HG03354 (cell line): ENCODE measurements at regions not wholly inside any gene's neighbourhood (a gene's known extent, or its start where the extent isn't known, plus 50 kb on each side); places are given as distances from the start of the nearest gene placed in this dataset.

Source experiments
- ATAC-seq: cut with Tn5 transposase; IDR thresholded peaks from one replicate; pipeline ENCODE4 v1.9.1; 2021; ENCODE audit warnings: mild to moderate bottlenecking; ENCODE audit not compliant: unreplicated experiment, poor library complexity, severe bottlenecking

DNA sequence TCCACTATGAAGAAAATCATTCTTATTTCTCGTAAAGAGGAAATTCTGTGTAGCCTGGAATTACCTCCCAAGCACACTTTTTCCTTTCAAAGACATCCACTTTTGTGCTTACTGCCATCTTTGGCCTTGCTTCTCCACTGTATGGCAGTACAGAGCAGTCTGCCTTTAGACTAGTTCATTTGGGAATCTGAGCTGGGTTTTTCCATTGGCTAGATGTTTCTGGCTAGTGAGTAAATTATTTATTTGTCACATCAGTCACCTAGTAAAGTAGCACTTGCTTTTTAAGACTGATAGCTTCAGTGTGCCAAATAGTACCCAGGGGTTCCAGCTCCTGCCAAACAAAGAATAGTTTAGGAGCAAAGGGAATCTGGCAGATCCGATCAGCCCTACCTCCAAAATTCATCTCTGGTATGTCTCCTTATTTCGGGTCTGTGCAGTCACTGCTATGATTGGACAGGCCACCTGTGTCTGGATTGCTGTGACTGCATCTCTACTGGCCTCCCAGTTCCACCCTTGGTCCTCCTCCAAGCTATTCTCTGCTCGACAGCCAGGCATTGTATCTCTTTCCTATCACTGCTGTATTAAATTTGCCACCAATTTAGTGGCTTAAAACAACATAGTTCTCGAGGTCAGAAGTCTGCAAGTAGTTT is 97.6 kb downstream of the NUDT12 start:
- no peak for ATAC-seq

DNA sequence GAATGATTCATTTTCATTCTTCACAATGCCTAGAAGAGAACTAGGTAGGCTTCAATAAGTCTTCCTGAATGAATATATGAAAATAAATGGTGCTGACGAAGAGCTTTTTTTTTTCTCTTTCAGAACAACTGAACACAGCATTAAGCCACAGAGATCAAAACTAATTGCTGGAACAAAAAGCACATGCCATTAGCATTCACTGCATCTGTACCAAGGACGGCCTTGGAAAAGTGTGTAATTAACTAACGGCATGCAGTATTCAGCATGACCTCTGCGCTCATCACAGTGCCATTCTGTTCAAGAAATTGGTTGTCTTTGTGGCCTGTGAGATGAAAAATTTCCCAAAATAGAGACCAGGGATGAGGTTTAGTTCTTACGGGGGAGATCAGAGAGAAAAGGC is 99.3 kb downstream of the NUDT12 start:
- ATAC-seq = no peak

DNA sequence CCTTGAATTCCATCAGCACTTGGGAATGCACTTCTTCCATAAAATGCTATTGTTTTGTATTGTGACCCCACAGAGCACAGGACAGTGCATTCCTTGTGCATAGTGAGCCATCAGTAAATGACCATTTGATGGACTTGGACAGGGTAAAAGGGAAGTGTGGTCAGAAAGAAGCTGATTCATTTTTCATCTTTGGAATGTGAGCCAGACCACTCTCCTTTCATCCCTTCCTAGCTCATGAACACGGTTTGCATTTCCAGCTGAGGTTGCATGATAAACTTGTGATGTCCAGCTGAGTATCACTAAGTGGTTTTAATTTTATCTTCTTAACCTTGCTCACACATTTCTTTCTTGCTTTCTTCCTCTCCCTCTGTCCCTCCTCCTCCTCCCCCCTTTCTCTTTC is 101.3 kb downstream of the NUDT12 start:
- no peak for ATAC-seq

DNA sequence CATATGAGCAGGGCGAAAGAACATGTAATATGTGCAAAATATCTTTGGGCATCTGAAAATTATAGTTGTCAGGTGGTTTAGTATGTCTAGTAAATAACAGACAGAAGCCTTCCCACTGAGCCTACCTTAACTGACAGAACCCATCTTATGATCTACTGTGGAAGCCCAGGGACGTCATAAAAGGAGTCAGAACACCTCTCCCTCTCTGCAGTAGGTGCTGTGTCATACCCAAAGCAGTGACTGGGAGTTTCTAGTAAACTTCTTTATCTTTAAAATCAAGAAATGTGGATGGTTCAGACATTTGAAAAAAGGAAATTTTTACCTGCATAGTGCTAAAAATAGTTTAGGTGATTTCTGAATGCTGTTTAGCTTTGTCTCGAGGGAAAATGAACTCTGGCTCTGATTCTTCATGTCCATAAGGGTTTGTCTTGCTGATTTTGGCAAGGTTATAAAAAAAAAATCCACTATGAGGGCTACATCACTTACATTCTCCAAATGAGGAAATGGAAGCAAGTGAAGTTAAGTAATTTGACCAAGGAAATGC is 104.0 kb downstream of the NUDT12 start:
- ATAC-seq = no peak

DNA sequence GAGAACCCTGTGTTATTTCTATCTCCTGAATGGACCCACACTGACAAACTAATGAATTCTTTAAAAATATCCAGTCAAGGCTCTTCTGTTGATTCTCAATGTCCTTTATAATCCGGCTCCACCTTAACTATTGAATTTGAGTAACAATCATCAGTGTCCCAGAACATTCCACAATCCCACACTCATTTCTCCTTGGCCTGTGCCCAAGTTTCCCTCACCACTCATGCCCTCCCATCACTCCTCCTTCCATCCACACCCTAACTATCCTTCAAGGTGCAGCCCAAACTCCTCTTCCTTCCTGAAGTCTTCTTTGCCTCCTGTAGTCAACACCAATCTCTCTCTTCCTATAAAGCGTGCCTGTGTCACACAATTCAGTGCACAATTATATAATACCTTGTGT is 106.1 kb downstream of the NUDT12 start:
- ATAC-seq = no peak

DNA sequence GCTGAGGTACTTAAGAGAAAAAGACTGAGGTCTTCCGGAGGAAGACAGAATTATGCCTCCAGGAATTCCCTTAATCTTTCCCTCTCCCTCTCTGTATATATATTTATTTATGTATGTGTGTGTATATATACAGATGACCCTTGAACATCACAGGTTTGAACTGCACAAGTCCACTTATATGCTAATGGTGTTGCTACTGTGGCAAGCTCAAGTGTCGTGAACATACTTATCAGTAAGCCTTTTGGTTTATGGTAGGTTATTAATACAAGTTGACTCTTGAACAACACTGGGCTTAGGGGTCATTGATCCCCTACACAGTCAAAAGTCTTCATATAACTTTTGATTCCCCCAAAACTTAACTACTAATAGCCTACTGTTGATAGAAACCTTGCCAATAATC is 106.8 kb downstream of the NUDT12 start:
- no peak for ATAC-seq

DNA sequence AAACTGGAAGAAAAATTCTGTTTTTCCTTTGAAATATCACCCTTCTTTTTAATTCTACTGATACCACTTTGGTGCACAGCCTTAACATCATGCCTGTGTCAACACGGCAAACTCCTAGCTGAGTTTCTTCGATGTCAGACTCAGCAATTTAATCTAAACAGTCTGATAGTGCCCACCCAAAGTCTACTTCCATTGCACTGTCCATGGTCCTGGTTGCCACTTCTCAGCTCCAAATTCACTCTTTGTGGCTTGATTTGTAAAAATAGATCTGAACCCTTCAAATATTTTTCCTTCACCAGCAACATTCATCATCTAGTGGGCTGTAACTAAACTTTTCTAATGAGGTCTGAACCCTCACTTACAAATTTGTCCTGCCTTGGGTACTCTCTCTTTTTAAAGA is 107.8 kb downstream of the NUDT12 start:
- no peak for ATAC-seq

DNA sequence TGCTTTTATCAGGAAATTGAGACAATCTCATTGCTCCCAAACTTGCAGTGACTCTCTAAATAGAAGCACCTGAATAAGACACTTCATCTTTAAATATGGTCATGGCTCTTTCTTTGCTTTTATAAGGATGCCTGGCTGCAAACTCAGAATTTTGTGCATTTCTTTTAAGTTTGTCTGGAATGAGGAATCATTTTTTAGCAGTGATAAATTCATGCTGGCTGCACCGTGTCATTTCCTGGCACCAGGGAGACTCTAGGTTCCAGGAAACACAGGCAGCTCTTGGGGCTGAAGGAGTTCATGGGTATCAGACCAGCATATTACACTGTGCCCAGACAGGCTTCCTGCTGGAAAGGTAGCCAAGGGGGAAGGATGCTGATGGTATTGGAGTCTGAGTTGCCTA is 109.9 kb downstream of the NUDT12 start:
- no peak for ATAC-seq

DNA sequence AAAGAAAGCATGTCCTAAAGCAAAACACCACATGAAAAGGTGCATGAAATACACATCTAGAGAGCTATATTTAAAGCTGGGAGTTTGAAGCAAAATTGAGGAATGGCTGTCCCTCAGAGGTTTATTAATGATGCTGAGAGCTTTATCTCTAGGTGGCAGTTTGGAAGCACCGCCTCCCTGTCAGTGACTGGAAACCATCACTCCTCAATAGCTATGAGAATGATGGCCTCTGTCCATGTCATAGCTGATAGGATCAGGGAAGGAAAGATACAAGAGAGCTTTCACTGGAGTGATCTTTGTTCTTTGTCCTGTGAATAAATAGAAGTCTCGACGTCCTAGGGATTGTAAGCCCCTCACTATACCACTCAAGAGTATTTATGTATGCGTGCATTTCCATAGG is 110.5 kb downstream of the NUDT12 start:
- no peak for ATAC-seq

DNA sequence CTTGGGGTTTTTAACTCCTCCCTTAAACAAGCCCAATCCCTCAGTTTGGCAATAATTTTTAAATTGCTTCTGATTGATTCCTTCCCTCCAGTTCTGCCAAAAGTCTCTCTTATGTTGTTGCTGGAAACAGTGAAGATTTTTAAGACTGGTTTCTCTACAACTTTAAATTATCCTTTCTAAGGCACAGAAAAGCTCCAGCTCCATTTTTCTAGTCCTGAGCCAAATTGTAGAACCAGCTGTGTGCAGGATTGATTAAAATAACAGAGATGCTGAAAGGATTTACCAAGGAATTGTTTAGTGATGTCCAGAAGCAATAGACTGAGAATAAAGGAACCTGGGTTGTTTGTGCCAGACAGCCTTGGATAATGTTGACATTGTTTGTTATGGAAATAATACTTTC is 111.3 kb downstream of the NUDT12 start:
- ATAC-seq = no peak

DNA sequence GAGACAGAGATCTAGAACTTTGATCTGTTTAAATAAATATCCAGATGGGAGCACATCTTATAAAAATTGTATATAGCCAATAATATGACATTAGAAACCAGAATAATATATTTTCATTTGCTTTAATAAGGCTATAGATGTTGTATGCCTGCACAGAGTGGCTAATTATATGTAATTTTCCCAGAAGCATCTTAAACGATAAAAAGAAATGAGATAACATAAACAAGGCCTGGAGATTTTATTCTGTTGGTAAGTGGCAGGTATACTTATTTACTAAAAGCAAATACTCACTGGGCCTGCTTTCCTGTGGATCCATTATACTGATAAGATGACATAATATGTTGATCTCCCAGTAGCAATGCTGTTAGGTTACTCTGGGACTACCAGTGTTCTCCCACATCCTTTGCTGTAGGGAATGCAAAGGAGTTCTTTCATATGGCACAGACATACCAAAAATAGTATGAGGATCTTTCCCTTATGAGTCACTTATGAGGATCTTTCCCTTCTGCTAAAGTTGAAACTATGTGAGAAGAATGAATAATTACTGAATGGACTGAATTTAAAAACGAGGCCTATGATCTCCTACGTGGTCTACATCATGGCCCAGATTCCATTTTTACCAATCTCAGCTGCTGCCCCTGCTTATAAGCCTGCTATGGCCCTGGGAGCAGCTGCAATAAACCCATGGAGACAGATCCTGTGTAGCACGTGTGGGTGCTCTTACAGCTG is 112.1 kb downstream of the NUDT12 start:
- ATAC-seq = no peak

DNA sequence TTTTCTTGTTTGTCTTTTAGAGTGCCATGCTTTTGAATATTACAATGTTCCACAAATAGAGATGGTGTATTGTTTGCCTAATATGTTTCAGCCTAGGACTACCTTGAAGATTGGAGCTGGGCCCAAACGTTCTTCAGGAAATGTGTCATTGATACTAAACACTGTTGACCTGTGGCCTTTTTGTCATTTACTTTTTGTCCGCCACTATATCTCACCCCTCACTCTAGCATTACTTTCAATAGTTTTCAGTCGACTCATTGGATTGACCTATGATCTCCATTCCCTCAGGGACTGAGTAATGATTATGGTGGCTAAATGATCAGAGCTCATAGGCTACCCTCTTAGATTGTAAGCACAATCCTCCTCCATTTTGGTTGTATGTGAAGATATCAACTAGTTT is 115.8 kb downstream of the NUDT12 start:
- ATAC-seq = no peak

DNA sequence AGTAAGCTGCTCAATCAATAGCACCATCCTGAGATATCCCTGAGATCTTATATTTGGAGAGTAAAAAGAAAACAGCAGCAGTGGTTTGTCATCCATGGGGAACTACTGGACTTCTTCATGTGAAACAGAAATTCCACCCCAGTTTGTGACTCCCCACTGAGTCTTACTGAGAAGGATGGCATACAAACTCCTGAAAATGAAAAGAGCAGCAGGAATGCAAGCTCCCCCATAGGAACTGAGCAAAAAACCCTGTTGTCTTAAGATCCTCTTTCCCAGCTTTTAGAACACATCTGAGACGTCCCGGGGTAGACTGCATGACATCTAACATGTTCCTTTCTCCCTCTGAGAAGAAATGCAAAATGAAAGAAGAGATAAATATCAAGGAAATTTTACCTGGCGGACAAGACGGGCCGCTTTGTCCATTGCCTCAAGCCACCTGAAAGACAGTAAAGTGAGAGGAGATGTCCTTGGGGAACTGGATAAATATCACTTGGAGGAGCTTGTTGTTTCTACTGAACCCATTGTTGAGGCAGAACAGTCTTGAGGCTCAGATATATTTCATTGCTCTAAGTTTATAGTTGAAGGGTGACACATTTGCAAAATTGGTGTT is 117.1 kb downstream of the NUDT12 start:
- ATAC-seq = no peak

DNA sequence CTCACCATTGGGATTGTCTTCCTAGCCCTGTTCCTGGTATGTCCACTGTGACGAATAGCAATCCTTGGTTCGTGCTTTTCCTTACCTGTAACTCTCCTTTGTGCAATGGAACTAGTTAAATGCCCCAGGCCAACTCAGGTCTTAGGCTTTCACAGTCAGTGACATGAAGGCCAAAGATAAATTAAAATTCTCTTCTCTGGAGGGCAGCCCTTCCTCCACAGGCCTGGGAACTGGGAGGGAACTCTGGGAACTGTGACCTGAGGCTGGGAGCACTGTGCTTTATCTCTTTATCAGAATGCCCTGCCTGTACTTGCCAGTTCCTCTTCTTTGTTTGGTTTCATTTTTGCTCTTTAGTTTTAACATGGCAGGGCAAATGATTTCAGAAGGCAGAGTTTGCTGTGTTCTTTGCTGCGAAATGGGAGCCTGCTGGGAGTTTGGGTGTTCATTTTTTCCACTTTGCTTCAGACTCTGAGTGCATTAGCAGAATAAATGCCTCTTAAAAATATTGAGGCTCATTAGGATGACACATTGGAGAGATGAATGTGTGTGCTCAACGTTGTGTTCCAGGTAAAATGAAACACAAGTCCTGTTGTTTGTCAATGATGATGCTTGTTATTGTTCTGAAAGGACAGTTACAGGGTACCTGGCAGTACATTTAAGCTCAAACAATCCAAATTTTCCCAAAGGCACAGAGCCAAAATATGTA is 118.1 kb downstream of the NUDT12 start:
- no peak for ATAC-seq

DNA sequence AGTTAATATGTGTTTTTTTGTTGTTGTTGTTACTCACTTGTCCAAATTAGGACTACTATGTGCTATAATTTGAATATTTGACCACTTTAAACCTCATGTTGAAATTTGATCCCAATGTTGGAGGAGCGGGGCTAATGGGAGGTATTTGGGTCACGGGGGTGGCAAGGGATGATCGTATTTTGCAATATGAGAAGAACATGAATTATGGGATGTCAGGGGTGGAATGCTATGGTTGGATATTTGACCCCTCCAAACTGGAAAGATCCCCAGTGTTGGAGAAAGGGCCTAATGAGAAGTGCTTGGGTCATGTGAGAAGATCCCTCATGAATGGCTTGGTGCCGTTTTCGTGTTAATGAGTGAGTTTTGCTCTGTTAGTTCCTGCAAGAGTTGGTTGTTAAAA is 119.8 kb downstream of the NUDT12 start:
- ATAC-seq = no peak

DNA sequence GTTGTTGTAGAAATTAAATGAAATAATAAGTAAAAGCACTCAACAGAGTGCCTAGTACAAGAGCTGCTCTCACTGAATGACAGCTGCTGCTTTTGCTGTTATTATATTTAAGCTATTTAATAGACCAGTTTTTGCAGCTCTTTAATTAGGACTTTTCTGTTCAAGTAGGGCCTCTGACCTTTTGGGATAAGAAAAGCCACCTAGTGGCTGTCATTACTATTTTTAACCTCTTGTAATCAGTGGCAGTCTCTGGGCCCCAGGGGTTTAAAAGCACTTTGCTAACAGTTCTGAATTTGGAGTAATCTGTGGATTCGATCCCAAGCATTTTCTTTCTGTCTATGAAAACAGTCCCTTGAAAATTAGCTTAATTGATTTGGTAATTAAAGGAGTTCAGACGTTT is 121.1 kb downstream of the NUDT12 start:
- ATAC-seq = no peak

DNA sequence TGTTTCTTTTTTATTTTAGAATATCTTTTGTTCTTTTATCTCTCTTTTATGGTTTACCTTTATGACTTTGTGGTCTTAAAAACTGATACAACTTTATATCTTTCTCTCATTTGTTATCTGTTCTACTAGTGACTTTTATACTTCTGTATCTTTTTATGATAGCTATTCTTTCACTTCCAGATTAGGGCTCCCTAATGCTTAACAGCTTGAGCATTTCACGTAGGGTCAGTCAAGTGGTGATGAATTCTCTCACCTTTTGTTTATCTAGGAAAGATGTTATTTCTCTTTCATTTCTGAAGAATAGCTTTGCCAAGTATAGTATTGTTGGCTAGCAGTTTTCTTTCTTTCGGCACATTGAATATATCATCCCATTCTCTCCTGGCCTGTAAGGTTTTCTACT is 123.6 kb downstream of the NUDT12 start:
- no peak for ATAC-seq

DNA sequence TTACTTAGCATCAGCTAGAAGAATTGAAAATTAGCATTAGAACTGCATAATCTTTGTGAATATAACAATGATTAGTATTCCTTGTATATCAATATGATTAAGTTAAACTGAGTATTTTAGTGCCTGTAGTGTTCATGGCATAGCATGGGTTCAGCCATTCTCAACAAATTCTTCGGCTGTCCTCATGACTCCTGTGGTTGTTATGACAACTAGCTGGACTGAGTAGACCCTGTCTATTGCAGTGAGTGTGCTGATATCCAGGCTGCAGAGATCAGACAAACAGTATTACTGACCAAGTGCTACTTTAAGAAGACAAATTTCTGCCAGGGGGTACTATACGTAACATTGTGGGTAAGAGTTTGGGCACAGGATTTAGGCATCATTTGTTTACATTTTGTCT is 125.9 kb downstream of the NUDT12 start:
- ATAC-seq = no peak

DNA sequence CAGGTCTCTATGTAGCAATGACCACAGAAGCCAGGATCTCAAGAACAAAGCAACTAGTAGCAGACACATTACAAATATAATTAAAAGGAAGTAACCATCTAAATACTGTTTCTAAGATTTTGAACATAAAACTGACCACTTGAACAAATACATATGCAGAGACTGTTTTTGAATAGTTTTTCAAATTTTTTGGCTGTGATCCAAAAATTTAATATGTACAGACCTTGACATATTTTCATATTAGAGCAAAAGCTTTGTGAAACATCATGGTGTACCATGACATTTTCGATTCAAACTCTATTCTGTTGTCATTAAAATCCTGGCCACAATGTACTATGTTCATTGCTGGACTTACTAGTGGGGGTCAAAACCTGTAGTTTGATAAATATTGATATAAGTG is 126.5 kb downstream of the NUDT12 start:
- no peak for ATAC-seq

DNA sequence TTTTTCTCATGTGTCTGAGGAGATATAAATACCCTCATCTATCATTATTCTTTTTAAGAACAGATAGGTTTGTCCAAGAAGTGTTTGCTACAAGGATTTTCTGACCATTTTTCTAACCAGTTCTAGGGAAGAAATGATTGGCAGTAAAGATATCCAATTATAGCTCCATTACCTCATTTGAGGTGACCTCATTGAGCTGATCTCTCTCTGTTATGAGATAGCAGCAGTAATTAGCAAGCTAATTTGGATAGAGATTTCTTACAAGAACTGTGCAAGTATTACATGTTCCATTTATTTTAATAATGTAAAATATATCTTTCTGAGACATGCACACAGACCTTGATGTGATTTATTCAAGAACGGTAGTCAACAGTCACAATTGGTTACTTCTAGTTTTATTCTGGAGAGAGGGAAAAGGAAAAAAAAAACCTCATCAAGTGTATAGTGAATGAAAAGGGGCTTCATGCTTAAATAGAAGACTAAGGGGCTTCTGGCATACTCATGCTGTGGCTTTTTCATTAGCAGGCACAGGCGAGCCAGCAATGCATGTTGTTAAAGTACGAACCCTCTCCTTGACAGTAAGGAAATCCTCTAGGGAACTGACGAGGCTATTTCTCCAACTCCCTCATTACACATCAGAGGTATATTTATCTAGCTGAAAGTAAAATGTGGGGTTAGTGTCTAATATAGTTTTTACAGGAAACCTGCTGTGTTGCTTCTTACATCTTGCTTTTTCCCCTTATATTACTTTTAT is 127.3 kb downstream of the NUDT12 start:
- ATAC-seq = no peak
